ENCODE measurements at regions not wholly inside any gene's neighbourhood (a gene's known extent, or its start where the extent isn't known, plus 50 kb on each side); places are given as distances from the start of the nearest gene placed in this dataset.

GRCh38 chr14:78081245-78081644 lies 88.9 kb upstream of the NRXN3 start:
- Histone ChIP-seq H3K27me3 (no peaks in the 10 kb centered on the region), H3K4me1 (no peaks in the 10 kb centered on the region), H3K36me3 (no peaks in the 10 kb centered on the region), H3K27ac (no peak overlapping the region), H3K9me3 (no peaks in the 10 kb centered on the region), H3K4me3 (no peak overlapping the region)
- 10 to 30% methylated on average over 1 of the region's 1 CpG for WGBS, 2 donors
- TF ChIP-seq CTCF (IDR thresholded peaks at IDR 0.05) (no peak), POLR2A (IDR thresholded peaks at IDR 0.05) (no peak)
- no peak for DNase-seq
- intact Hi-C loops (cut with DNase I) = no loop called here

DNA sequence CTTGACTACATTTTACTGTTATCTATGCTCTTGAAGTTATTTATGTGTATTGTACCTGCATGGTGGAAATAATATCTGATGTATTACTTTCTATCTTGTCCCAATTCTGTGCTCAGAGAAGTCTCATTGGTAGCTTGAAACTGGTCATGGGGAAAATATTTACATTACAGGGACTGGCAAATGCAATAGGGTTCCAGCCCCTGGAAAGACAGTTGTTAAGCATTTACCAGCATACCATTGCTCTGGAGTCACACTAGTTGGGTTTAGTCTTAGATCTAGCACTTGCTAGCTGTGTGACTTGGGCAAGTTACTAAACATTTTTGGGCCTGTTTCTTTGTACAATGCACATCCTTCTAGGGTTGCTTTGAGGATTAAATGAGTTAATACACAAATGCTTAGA lies 86.3 kb upstream of the NRXN3 start:
- Histone ChIP-seq H3K9me3 (no peaks in the 10 kb centered on the region), H3K4me1 (no peaks in the 10 kb centered on the region), H3K27ac (no peak overlapping the region), H3K4me3 (no peak overlapping the region), H3K27me3 (no peaks in the 10 kb centered on the region), H3K36me3 (no peaks in the 10 kb centered on the region)
- intact Hi-C loops (cut with DNase I) = no loop called here
- DNase-seq = no peak
- TF ChIP-seq POLR2A (IDR thresholded peaks at IDR 0.05) (no peak), CTCF (IDR thresholded peaks at IDR 0.05) (no peak)

GRCh38 chr14:78086342-78086741 lies 83.8 kb upstream of the NRXN3 start:
- Histone ChIP-seq H3K27me3 (peaks cover 0 to 10% (median 0%) of the 10 kb centered on the region in 4 donors), H3K4me3 (no peak overlapping the region), H3K9me3 (no peaks in the 10 kb centered on the region), H3K4me1 (no peaks in the 10 kb centered on the region), H3K36me3 (no peaks in the 10 kb centered on the region), H3K27ac (no peak overlapping the region)
- 34 to 40% methylated on average over 4 of the region's 4 CpGs for WGBS, 2 donors
- intact Hi-C loops (cut with DNase I) = no loop called here
- no peak for DNase-seq
- TF ChIP-seq CTCF (IDR thresholded peaks at IDR 0.05) (no peak), POLR2A (IDR thresholded peaks at IDR 0.05) (no peak)

- intact Hi-C loops (cut with DNase I) = no loop called here
- Histone ChIP-seq H3K9me3 (no peaks in the 10 kb centered on the region), H3K36me3 (no peaks in the 10 kb centered on the region), H3K4me1 (no peaks in the 10 kb centered on the region), H3K27me3 (peaks cover 0 to 10% (median 0%) of the 10 kb centered on the region in 4 donors), H3K4me3 (no peak overlapping the region), H3K27ac (no peak overlapping the region)
- 37 to 65% methylated on average over 3 of the region's 3 CpGs for WGBS, 2 donors
- DNase-seq = no peak
- TF ChIP-seq POLR2A (IDR thresholded peaks at IDR 0.05) (no peak), CTCF (IDR thresholded peaks at IDR 0.05) (no peak)
Observed at GRCh38 chr14:78088916-78089315, 81.3 kb upstream of the NRXN3 start.

DNA sequence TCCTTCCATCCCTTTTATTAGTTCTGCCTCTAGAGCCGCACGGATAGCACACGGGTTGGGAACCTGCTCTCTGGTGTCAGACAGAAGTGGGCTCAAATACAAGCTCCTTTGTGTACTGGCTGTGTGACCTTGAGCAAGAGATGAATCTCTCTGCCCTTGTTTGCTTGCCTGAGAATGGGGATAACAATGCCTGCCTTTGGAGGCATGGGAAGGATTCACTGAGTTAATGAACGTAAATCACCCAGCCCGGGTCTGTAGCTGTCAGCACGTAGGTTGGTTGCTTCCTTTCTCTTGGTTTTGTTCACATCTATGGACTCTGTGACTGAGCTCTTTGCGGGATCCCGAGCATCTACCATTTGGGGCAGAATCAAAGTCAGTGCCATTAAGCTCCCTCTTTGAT lies 79.3 kb upstream of the NRXN3 start:
- Histone ChIP-seq H3K27me3 (peaks cover 0 to 10% (median 0%) of the 10 kb centered on the region in 4 donors), H3K27ac (no peak overlapping the region), H3K36me3 (no peaks in the 10 kb centered on the region), H3K9me3 (no peaks in the 10 kb centered on the region), H3K4me1 (no peaks in the 10 kb centered on the region), H3K4me3 (no peak overlapping the region)
- WGBS, 2 donors = 59 to 65% methylated on average over 5 to 7 of the region's 8 CpGs
- TF ChIP-seq POLR2A (IDR thresholded peaks at IDR 0.05) = no peak
- no peak for TF ChIP-seq CTCF (IDR thresholded peaks at IDR 0.05)
- DNase-seq = no peak
- intact Hi-C loops (cut with DNase I) = no loop called here

Measured in esophagus squamous epithelium (tissue), 5 donors.